ENCODE measurements at regions not wholly inside any gene's neighbourhood (a gene's known extent, or its start where the extent isn't known, plus 50 kb on each side); places are given as distances from the start of the nearest gene placed in this dataset.

DNA sequence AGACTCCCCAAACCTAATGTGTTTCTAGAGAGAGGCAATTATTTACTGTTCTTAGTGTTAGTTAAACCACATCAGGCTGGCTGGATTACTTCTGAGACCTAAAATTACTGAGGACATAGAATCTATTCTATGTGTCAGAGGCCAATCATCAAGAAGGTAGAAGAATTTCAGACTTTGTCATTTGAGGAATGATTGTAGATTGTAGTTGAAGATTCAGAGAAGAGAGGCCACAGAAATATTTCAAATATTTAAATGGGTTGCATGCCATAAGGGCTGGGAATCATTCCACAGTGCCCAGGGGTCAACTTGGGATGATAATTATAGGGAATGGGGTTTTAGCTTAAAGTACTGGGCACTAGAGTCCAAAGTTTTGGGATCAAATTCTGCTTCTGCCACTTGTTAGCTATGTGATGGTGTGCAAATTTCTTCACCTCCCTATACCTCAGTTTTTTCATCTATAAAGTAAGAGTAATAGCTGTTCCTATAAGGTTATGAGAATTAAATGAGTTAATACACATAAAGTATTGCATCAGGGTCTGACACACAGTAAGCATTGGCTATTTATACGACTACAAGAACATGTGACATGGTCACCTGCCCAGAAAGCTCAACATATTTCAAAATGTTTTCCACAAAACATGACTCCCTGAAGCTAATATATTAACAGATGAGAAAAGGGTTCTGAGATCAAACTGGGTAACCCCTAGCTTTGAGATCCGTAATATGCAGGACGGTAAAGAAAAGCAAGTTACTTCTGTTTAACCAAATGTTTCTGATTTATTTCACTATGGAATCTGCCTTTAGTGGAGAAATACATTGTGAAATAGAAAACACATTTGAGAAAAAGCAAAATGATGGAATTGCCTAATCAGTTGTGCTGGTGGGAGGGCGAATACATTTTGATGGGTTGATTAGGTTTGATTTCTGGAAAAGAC lies 69.7 kb upstream of the SPAG17 start:
- no peak for DNase-seq
- ATAC-seq (ENCODE audit: poor library complexity) = no peak
- TF ChIP-seq CTCF (IDR thresholded peaks at IDR 0.05) = no peak
- intact Hi-C loops (cut with DNase I, micrococcal nuclease) = no loop called here
- Mint-ChIP-seq H3K27me3 (peaks cover 5% of the 10 kb centered on the region), H3K36me3 (ENCODE audit: low read depth) (no peaks in the 10 kb centered on the region), H3K9me3 (no peaks in the 10 kb centered on the region), H3K4me3 (no peak overlapping the region), H3K27ac (no peak overlapping the region), H3K4me1 (ENCODE audit: low read depth) (no peaks in the 10 kb centered on the region)
- Histone ChIP-seq H3K27me3 (ENCODE audit: control insufficient read depth in 1 of 2, insufficient read depth in 2 of 2, low read length in 2 of 2) (no peaks in the 10 kb centered on the region), H3K9me3 (ENCODE audit: control insufficient read depth in 1 of 2, insufficient read depth in 1 of 2, low read length in 2 of 2) (no peaks in the 10 kb centered on the region), H3K27ac (ENCODE audit: low read depth in 1 of 2, low read length in 2 of 2) (no peak overlapping the region), H3K4me1 (ENCODE audit: insufficient read depth, low read length) (no peaks in the 10 kb centered on the region), H3K36me3 (ENCODE audit: insufficient read depth, low read length) (no peaks in the 10 kb centered on the region), H3K4me3 (ENCODE audit: low read length) (no peak overlapping the region)
- CTCF ChIA-PET = no interaction called here
- POLR2A ChIA-PET = no interaction called here

GRCh38 chr1:118254001-118254400 lies 69.0 kb upstream of the SPAG17 start:
- Histone ChIP-seq H3K4me1 (ENCODE audit: insufficient read depth, low read length) (no peaks in the 10 kb centered on the region), H3K27me3 (ENCODE audit: control insufficient read depth in 1 of 2, insufficient read depth in 2 of 2, low read length in 2 of 2) (no peaks in the 10 kb centered on the region), H3K9me3 (ENCODE audit: control insufficient read depth in 1 of 2, insufficient read depth in 1 of 2, low read length in 2 of 2) (no peaks in the 10 kb centered on the region), H3K27ac (ENCODE audit: low read depth in 1 of 2, low read length in 2 of 2) (no peak overlapping the region), H3K4me3 (ENCODE audit: low read length) (no peak overlapping the region), H3K36me3 (ENCODE audit: insufficient read depth, low read length) (no peaks in the 10 kb centered on the region)
- DNase-seq = no peak
- ChIA-PET CTCF (no interaction called here), POLR2A (no interaction called here)
- no peaks in the 10 kb centered on the region for H3K9me3 Mint-ChIP-seq
- H3K4me1 Mint-ChIP-seq (ENCODE audit: low read depth) = no peaks in the 10 kb centered on the region
- no peaks in the 10 kb centered on the region for H3K36me3 Mint-ChIP-seq (ENCODE audit: low read depth)
- H3K27ac Mint-ChIP-seq = no peak overlapping the region
- peaks cover 5% of the 10 kb centered on the region for H3K27me3 Mint-ChIP-seq
- intact Hi-C loops (cut with DNase I, micrococcal nuclease) = no loop called here
- no peak for ATAC-seq (ENCODE audit: poor library complexity)
- no peak overlapping the region for H3K4me3 Mint-ChIP-seq
- no peak for TF ChIP-seq CTCF (IDR thresholded peaks at IDR 0.05)

DNA sequence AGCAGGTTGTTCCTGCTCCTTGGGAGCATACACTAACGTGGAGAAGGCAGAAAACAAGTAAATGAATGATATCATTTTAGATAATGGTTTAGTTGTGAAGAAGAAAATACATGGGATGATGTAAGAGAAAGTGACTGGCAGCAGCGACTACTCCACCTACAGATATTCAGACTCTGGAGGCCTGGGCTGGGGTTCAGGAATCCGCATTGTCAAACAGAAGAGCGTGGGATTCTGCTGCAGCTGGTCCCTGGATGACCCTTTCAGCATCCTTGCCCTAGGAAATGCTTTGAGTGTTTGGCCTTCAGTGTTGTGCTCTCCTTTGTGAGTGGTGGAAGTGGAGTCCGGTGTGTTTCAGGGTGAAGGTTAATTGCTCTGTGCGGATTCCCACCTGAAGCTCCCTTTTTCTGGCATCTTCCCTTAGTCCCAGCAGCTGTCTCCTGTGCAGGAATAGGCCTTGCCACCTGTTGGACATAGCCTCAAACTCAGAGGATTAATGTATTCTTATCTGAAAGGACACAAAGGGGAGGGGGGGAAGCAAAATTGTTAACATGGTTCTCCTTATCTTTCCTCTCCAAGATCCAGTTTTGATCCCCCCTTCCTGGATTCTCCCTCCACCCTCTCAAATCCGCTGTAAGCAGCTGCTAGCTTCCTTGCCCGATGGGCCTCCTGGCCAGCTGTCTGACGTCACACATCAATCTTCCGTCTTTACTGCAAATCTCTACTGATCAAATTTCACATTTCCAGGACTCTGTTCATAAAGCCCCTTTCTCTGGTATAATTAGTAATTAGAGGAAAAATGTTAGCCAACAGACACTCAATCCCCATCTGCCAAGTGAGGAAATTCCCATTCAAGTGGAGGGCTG lies 68.3 kb upstream of the SPAG17 start:
- Histone ChIP-seq H3K27ac (ENCODE audit: low read depth in 1 of 2, low read length in 2 of 2) (no peak overlapping the region), H3K36me3 (ENCODE audit: insufficient read depth, low read length) (no peaks in the 10 kb centered on the region), H3K4me1 (ENCODE audit: insufficient read depth, low read length) (no peaks in the 10 kb centered on the region), H3K27me3 (ENCODE audit: control insufficient read depth in 1 of 2, insufficient read depth in 2 of 2, low read length in 2 of 2) (no peaks in the 10 kb centered on the region), H3K9me3 (ENCODE audit: control insufficient read depth in 1 of 2, insufficient read depth in 1 of 2, low read length in 2 of 2) (no peaks in the 10 kb centered on the region), H3K4me3 (ENCODE audit: low read length) (no peak overlapping the region)
- Mint-ChIP-seq H3K4me1 (ENCODE audit: low read depth) (no peaks in the 10 kb centered on the region), H3K36me3 (ENCODE audit: low read depth) (no peaks in the 10 kb centered on the region), H3K4me3 (no peak overlapping the region), H3K9me3 (no peaks in the 10 kb centered on the region), H3K27ac (no peak overlapping the region), H3K27me3 (peaks cover 5% of the 10 kb centered on the region)
- ChIA-PET CTCF (no interaction called here), POLR2A (no interaction called here)
- DNase-seq (no peak), ATAC-seq (ENCODE audit: poor library complexity) (no peak)
- TF ChIP-seq CTCF (IDR thresholded peaks at IDR 0.05) = no peak
- intact Hi-C loops (cut with DNase I, micrococcal nuclease) = no loop called here
